Activated naive CD8-positive, alpha-beta T cell (primary cell): ENCODE measurements at regions not wholly inside any gene's neighbourhood (a gene's known extent, or its start where the extent isn't known, plus 50 kb on each side); places are given as distances from the start of the nearest gene placed in this dataset.
"Not testable (repeated sequence)": the region's sequence is repeated elsewhere in the genome, so short reads cannot be mapped to it uniquely, and the experiment has no call there.

Experiments used
- H3K27ac Mint-ChIP-seq: one replicate; pipeline ENCODE4 v1.8.0; 2021; ENCODE audit warnings: mixed read lengths
- H3K27me3 Mint-ChIP-seq: one replicate; pipeline ENCODE4 v1.8.0; 2021; ENCODE audit warnings: mixed read lengths
- H3K36me3 Mint-ChIP-seq: one replicate; pipeline ENCODE4 v1.8.0; 2021; ENCODE audit warnings: mixed read lengths
- H3K4me1 Mint-ChIP-seq: one replicate; pipeline ENCODE4 v1.8.0; 2021; ENCODE audit warnings: low read depth, mixed read lengths
- H3K4me3 Mint-ChIP-seq: one replicate; pipeline ENCODE4 v1.8.0; 2021; ENCODE audit warnings: mild to moderate bottlenecking, mixed read lengths
- H3K9me3 Mint-ChIP-seq: one replicate; pipeline ENCODE4 v1.8.0; 2021; ENCODE audit warnings: low read depth, mixed read lengths

DNA sequence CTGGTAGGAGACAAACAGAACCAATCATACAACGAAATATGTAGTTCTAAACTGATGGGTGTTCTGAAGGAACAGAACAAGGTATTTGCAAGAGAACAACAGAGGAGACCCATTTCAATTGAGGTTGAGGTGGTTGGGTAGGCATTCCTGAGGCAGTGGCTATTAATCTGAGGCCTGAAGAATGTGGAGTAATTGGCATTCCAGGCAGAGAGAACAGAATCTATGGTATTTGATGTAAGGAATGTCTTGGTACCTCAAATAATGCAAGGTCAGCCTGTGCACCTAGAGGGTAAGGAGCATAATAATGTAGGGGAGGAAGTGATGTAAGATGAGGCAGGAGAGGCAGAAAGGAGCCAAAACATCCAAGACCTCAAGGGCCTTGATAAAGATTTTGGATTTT is 109.5 kb upstream of the TEX13C start:
- no peak overlapping the region for H3K27ac Mint-ChIP-seq
- H3K36me3 Mint-ChIP-seq: no peaks in the 10 kb centered on the region
- peaks cover 7% of the 10 kb centered on the region for H3K4me1 Mint-ChIP-seq
- H3K4me3 Mint-ChIP-seq: no peak overlapping the region
- H3K27me3 Mint-ChIP-seq: peaks cover 3% of the 10 kb centered on the region
- H3K9me3 Mint-ChIP-seq: no peaks in the 10 kb centered on the region

DNA sequence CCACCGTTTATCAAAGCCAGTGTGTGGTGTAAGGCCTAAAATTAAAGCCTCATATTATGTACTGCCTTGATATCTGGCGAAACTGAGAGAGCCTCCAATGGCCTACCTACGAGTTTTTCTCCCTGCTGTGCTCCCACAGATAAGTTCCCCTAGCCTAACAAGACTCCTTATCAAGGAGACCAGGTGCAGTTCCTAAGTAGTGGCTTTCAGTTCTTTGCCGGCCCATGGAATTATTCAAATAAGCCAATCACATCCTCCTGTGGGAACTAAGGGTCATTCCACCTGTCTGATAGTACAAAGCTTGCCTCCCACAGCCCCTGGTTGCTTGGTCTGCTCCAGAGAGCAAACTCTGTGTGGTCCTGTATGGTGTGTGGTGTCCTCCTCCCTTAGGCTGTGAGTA is 99.8 kb upstream of the TEX13C start:
- Mint-ChIP-seq H3K27ac (no peak overlapping the region), H3K9me3 (no peaks in the 10 kb centered on the region), H3K27me3 (peaks cover 2% of the 10 kb centered on the region), H3K4me1 (no peaks in the 10 kb centered on the region), H3K36me3 (no peaks in the 10 kb centered on the region), H3K4me3 (no peak overlapping the region)

DNA sequence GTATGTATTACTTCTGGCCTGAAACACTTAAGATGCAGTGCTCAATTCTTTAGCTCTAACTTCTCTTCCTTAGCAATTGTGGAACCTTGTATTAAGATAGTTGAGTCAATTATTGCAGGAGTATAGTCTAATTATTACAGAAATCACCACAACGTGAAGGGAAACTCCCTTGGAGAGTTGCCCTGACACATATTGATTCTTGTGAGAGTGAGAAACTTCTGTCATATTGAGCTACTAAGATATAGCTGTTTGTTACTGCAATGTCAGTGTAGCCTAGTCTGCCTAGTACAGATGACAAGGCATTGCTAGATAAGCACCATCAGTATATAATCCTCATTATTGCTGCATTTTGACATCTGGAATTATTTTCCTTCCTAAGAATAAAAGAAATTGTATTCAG is 82.7 kb upstream of the TEX13C start:
- no peaks in the 10 kb centered on the region for H3K36me3 Mint-ChIP-seq
- H3K9me3 Mint-ChIP-seq: no peaks in the 10 kb centered on the region
- H3K27ac Mint-ChIP-seq: no peak overlapping the region
- peaks cover 1% of the 10 kb centered on the region for H3K4me1 Mint-ChIP-seq
- peaks cover 1% of the 10 kb centered on the region for H3K27me3 Mint-ChIP-seq
- no peak overlapping the region for H3K4me3 Mint-ChIP-seq

DNA sequence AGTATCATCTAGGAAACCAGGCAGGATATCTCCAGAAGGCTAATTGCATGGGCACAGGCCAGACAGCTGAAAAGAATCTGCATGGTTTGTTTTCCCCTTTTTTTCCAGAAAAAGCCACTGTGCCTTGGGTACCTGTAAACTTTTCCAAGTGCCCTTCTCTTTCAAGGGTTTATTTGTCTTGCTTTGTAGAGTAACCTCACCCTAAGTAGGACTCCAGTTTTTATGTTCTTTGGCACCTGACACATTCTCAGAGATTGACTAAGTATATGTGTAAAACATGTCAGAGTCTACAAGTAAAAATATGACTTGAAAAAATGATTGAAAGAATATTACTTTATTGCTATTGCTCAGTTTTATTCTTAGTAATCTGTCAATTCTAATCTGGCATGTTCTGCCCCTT is 70.7 kb upstream of the TEX13C start:
- Mint-ChIP-seq H3K4me3 (no peak overlapping the region), H3K27me3 (peaks cover 2% of the 10 kb centered on the region), H3K9me3 (no peaks in the 10 kb centered on the region), H3K36me3 (no peaks in the 10 kb centered on the region), H3K4me1 (no peaks in the 10 kb centered on the region), H3K27ac (no peak overlapping the region)

DNA sequence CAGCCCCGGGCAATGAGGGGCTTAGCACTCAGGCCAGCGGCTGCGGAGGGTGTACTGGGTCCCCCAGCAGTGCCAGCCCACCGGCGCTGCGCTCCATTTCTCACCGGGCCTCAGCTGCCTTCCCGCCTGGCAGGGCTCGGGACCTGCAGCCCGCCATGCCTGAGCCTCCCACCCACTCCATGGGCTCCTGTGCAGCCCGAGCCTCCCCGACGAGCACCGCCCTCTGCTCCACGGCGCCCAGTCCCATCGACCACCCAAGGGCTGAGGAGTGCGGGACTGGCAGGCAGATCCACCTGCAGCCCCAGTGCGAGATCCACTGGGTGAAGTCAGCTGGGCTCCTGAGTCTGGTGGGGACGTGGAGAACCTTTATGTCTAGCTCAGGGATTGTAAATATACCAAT is 63.9 kb upstream of the TEX13C start:
- not testable (repeated sequence) for H3K27me3 Mint-ChIP-seq, H3K27ac Mint-ChIP-seq, H3K9me3 Mint-ChIP-seq, H3K4me3 Mint-ChIP-seq, H3K36me3 Mint-ChIP-seq, H3K4me1 Mint-ChIP-seq

DNA sequence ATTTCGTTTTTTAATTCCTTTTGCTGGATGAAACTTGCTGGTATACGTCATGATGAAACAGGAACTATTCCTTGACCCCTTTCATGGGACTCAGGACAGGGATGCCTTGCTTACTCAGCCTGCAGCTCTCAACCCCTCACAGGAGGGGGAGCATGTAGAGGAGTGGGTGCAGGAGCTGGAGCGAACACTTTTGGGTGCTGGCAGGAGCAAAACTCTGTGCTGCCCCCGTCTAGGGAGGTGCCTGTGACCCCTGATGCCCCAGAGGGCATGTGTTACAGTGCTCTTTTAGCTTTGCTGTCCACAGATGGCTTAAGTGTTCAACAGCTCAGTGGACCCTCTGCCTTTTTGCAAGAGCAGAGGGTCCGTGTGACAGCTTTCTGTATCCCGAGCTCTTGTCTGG is 56.8 kb upstream of the TEX13C start:
- Mint-ChIP-seq H3K27me3 (no peaks in the 10 kb centered on the region), H3K27ac (no peak overlapping the region), H3K4me3 (no peak overlapping the region), H3K9me3 (peaks cover 5% of the 10 kb centered on the region), H3K4me1 (no peaks in the 10 kb centered on the region), H3K36me3 (peaks cover 2% of the 10 kb centered on the region)

DNA sequence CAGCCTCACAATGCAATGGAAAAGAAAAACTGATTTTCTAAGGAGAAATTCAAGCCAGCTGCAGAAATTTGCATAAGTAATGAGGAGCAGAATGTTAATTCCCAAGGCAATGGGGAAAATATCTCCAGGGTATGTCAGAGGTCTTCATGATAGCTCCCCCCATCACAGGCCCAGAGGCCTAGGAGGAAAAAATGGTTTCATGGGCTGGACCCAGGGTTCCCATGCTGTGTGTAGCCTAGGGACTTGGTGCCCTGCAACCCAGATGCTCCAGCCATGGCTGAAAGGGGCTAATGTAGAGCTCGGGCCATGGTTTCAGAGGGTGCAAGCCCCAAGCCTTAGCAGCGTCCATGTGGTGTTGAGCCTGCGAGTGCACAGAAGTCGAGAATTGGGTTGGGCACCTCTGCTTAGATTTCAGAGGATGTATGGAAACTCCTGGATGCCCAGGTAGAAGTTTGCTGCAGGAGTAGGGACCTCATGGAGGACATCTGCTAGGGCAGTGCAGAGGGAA is 53.5 kb upstream of the TEX13C start:
- Mint-ChIP-seq H3K4me3 (no peak overlapping the region), H3K27ac (no peak overlapping the region), H3K36me3 (peaks cover 2% of the 10 kb centered on the region), H3K9me3 (peaks cover 5% of the 10 kb centered on the region), H3K4me1 (no peaks in the 10 kb centered on the region), H3K27me3 (no peaks in the 10 kb centered on the region)
